Ishikawa (cell line): ENCODE measurements at regions not wholly inside any gene's neighbourhood (a gene's known extent, or its start where the extent isn't known, plus 50 kb on each side); places are given as distances from the start of the nearest gene placed in this dataset.
A peak's percentile ranks its signal among the peaks of the same experiment; 100 is the strongest.

ENCODE experiments used
- CEBPB ChIP-seq: IDR thresholded peaks from 2 replicates; pipeline ENCODE4 v1.6.1; 2012
- CREB1 ChIP-seq: IDR thresholded peaks from 2 replicates; pipeline ENCODE4 v1.6.1; 2012; ENCODE audit warnings: low read depth
- EGR1 ChIP-seq: IDR thresholded peaks from 2 replicates; pipeline ENCODE4 v1.6.1; 2012
- EP300 ChIP-seq: IDR thresholded peaks from 2 replicates; pipeline ENCODE4 v1.6.1; 2012; ENCODE audit warnings: borderline replicate concordance
- FOXM1 ChIP-seq: IDR thresholded peaks from 2 replicates; pipeline ENCODE4 v1.6.1; 2012; ENCODE audit warnings: low read depth, borderline replicate concordance
- NFIC ChIP-seq: IDR thresholded peaks from 2 replicates; pipeline ENCODE4 v1.6.1; 2012
- TAF1 ChIP-seq: IDR thresholded peaks from 2 replicates; pipeline ENCODE4 v1.6.1; 2012; ENCODE audit warnings: low read depth, mild to moderate bottlenecking
- TCF12 ChIP-seq: IDR thresholded peaks from 2 replicates; pipeline ENCODE4 v1.6.1; 2012; ENCODE audit warnings: low read depth
- YY1 ChIP-seq: IDR thresholded peaks from 2 replicates; pipeline ENCODE4 v1.6.1; 2012; ENCODE audit warnings: low read depth
- ZBTB7A ChIP-seq: IDR thresholded peaks from 2 replicates; pipeline ENCODE4 v1.6.1; 2012; ENCODE audit warnings: low read depth
- TF ChIP-seq, protein P1 (sequence below): IDR thresholded peaks from 2 replicates; pipeline ENCODE4 v1.6.1; 2012; ENCODE audit warnings: low read depth, mild to moderate bottlenecking
- TF ChIP-seq, protein P2 (sequence below): IDR thresholded peaks from 2 replicates; pipeline ENCODE4 v1.6.1; 2012
- TF ChIP-seq, protein P3 (sequence below): IDR thresholded peaks from 2 replicates; pipeline ENCODE4 v1.6.1; 2012

DNA sequence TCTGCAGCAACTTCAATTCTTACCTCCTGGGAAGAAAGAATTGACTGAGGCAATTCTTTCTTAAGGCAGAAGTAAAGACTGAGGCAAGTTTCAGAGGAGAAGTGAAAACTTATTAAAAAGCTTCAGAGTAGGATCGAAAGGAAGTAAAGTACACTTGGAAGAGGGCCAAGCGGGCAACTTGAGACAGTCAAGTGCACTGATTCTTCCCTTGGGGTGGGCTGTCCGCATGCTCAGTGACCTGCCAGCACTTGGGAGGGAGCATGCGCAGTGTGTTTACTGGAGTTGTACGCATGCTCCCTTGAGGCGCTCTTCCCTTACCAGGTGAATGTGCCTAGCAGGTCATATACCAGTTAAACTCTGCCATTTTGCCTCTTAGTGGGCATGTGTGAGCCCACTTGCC, 55.3 kb upstream of the NBPF3 start:
- TF ChIP-seq ZBTB7A (no peak), EP300 (no peak), NFIC (peak; percentile 35; the same call in 1 of the 2 replicates), YY1 (no peak), EGR1 (no peak), CEBPB (no peak), CREB1 (no peak), FOXM1 (no peak), TAF1 (no peak), TCF12 (no peak)
- TF ChIP-seq, protein P1, sequence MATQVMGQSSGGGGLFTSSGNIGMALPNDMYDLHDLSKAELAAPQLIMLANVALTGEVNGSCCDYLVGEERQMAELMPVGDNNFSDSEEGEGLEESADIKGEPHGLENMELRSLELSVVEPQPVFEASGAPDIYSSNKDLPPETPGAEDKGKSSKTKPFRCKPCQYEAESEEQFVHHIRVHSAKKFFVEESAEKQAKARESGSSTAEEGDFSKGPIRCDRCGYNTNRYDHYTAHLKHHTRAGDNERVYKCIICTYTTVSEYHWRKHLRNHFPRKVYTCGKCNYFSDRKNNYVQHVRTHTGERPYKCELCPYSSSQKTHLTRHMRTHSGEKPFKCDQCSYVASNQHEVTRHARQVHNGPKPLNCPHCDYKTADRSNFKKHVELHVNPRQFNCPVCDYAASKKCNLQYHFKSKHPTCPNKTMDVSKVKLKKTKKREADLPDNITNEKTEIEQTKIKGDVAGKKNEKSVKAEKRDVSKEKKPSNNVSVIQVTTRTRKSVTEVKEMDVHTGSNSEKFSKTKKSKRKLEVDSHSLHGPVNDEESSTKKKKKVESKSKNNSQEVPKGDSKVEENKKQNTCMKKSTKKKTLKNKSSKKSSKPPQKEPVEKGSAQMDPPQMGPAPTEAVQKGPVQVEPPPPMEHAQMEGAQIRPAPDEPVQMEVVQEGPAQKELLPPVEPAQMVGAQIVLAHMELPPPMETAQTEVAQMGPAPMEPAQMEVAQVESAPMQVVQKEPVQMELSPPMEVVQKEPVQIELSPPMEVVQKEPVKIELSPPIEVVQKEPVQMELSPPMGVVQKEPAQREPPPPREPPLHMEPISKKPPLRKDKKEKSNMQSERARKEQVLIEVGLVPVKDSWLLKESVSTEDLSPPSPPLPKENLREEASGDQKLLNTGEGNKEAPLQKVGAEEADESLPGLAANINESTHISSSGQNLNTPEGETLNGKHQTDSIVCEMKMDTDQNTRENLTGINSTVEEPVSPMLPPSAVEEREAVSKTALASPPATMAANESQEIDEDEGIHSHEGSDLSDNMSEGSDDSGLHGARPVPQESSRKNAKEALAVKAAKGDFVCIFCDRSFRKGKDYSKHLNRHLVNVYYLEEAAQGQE, result no peak
- TF ChIP-seq, protein P2, sequence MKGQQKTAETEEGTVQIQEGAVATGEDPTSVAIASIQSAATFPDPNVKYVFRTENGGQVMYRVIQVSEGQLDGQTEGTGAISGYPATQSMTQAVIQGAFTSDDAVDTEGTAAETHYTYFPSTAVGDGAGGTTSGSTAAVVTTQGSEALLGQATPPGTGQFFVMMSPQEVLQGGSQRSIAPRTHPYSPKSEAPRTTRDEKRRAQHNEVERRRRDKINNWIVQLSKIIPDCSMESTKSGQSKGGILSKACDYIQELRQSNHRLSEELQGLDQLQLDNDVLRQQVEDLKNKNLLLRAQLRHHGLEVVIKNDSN, result no peak
- TF ChIP-seq, protein P3, sequence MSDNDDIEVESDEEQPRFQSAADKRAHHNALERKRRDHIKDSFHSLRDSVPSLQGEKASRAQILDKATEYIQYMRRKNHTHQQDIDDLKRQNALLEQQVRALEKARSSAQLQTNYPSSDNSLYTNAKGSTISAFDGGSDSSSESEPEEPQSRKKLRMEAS, result no peak
